NCI-H1436 treated with DMSO at 0.1 percent for 48 hours (cell line): ENCODE measurements at regions not wholly inside any gene's neighbourhood (a gene's known extent, or its start where the extent isn't known, plus 50 kb on each side); places are given as distances from the start of the nearest gene placed in this dataset.

Source experiments
- DNase-seq: peaks from one replicate; lab custom pipeline; 2025; lab: John Stamatoyannopoulos, UW

GRCh38 chr13:91278291-91278690 lies 69.2 kb upstream of the MIR17HG start:
- DNase-seq: no peak

DNA sequence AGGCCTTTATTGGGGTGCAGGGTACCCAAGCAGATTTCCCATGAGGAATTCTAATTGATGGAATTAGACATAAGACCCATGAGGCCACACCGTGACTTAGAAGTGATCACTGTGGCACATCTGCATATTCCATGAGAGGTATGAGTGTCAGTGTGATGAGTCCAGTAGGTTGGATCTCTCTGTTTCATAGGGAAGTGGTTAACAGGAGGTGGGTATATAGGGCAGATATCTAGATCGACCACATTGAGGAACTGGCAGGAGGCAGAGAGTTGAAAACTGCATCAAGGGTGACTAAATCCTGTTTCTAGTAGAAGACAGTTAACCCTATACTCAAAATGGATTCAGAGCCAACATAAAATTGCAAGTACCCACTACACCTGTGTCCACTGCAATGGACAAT lies 68.6 kb upstream of the MIR17HG start:
- no peak for DNase-seq

DNA sequence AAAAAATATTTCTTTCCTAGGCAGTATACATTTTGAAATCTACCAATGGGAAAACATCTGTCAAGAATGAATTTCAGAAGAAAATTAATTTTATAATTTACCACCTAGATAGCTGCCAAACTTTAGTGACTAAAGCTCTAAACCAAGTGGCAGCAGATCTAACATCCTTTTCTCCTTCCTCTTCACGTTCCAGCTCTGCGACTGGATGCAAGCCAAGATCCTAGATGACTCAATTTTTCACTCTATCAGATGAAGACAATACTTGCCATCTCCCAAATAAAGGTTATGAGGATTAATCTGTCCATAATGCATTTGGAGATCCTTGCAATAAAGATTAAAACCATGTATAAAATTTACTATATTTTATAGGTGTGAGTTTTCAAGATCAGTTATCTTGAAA lies 66.7 kb upstream of the MIR17HG start:
- no peak for DNase-seq

DNA sequence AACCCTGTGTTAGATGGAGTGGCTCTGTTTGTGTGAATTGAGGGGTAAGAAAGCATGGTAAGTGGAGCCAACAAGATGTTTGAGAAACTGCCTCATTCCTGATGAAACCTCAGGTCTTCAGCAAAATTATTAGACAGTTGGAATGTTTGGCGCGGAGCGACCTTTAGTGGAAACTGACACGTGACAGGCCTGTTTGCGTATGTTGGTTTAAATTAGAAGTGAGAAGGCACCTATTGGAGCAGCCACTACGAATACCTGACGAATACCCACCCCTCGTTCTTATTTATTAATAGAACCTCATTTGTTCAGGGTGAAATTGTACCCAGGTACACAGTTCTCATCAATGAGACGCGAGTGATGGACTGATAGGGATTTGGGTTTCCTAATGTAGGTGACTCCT lies 63.2 kb upstream of the MIR17HG start:
- no peak for DNase-seq

GRCh38 chr13:91286317-91286716 lies 61.2 kb upstream of the MIR17HG start:
- no peak for DNase-seq

DNA sequence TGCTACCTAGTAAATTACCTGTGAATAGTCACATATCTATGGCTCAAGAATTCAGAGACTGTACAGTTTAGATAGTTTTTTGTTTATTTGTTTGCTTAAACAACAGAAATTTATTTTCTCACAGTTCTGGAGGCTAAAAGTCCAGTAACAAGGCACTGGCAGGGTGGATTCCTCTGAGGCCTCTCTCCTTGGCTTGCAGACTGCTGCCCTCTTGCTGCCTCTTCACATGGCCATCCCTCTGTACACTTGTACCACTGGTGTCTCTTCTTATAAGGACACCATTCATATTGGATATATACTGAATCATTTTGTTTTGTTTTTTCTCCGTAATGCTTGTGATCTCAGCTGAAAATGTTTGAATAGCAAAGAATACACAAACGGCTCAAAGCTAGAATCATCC lies 56.4 kb upstream of the MIR17HG start:
- no peak for DNase-seq

GRCh38 chr13:91292630-91293221 lies 54.8 kb upstream of the MIR17HG start:
- no peak for DNase-seq

- DNase-seq: no peak
Observed at GRCh38 chr13:91295712-91296410, 51.6 kb upstream of the MIR17HG start.

GRCh38 chr13:91297503-91297902 lies 50.0 kb upstream of the MIR17HG start:
- no peak for DNase-seq
